CD4-positive, alpha-beta T cell treated with Interferon alpha-2 for 1 hour (primary cell): ENCODE measurements at regions not wholly inside any gene's neighbourhood (a gene's known extent, or its start where the extent isn't known, plus 50 kb on each side); places are given as distances from the start of the nearest gene placed in this dataset.

Experiments
- DNase-seq, 2 donors: peaks; one replicate each; pipeline ENCODE4 v3.0.0-alpha.2; 2020 to 2022

GRCh38 chrX:76228499-76228898, 55.6 kb downstream of the PBDC1 start:
- no peak for DNase-seq

- DNase-seq = no peak
These were observed 76.0 kb downstream of the PBDC1 start for GRCh38 chrX:76248901-76249300.

- peak; percentile 31 to 61 for DNase-seq
These were observed 80.6 kb downstream of the PBDC1 start for GRCh38 chrX:76253432-76253831.

GRCh38 chrX:76279007-76279406, 106.1 kb downstream of the PBDC1 start:
- DNase-seq = peak; percentile 22 to 53
